B cell (primary cell): ENCODE measurements at regions not wholly inside any gene's neighbourhood (a gene's known extent, or its start where the extent isn't known, plus 50 kb on each side); places are given as distances from the start of the nearest gene placed in this dataset.

Experiments used
- ATAC-seq: fragments of 200-7000 bp; cut with Tn5 transposase; one replicate; pipeline ENCODE4 v1.10.0; 2021; ENCODE audit warnings: low read depth, mild to moderate bottlenecking, moderate number of reproducible peaks, moderate library complexity
- CTCF ChIA-PET: fragments of 350-600 bp; sonication (Branson Sonifier 250); formaldehyde crosslinking; loops from one replicate; lab custom pipeline; 2021; ENCODE audit warnings: antibody characterized with exemption, inconsistent platforms; lab: Charles Lee
- POLR2A ChIA-PET: fragments of 350-600 bp; sonication (Branson Sonifier 250); formaldehyde crosslinking; loops from one replicate; lab custom pipeline; 2021; ENCODE audit warnings: antibody characterized with exemption; lab: Charles Lee
- DNase-seq: peaks from one replicate; pipeline ENCODE4 v3.0.0; 2013
- H2AFZ ChIP-seq: 2 replicates; pipeline ENCODE4 v1.6.1; 2012; ENCODE audit warnings: mild to moderate bottlenecking, low read depth, low read length; ENCODE audit not compliant: insufficient read depth, poor library complexity, severe bottlenecking
- H3K27ac ChIP-seq, 2 donors: 1 replicate in 1 of 2; 2 replicates in 1 of 2; pipeline ENCODE4 v1.5.1; 2012 to 2013; ENCODE audit warnings: low read length in 2 of 2, mild to moderate bottlenecking in 2 of 2, moderate library complexity in 1 of 2
- H3K27me3 ChIP-seq, 4 experiments: fragments of 200-600 bp in 1 of 4; sonication (generic) in 1 of 4; replicated peaks in 1 of 4; 1 replicate in 2 of 4; 2 replicates in 2 of 4; pipeline versions ENCODE4 v1.6.1 to v1.7.0; 2013 to 2016; ENCODE audit warnings: low read length in 3 of 4, mild to moderate bottlenecking in 2 of 4, mixed read lengths in 1 of 4, moderate library complexity in 1 of 4; ENCODE audit not compliant: insufficient read depth in 4 of 4, control insufficient read depth in 3 of 4; ENCODE audit errors: control extremely low read depth in 1 of 4
- H3K36me3 ChIP-seq, 2 experiments: replicated peaks in 1 of 2; 1 replicate in 1 of 2; 2 replicates in 1 of 2; pipeline versions ENCODE4 v1.6.1 to v1.7.1; 2013; ENCODE audit warnings: low read length in 1 of 2; ENCODE audit not compliant: insufficient read depth in 2 of 2, control insufficient read depth in 1 of 2; ENCODE audit errors: control extremely low read depth in 1 of 2, extremely low read depth in 1 of 2
- H3K4me1 ChIP-seq, 2 donors: fragments of 200-600 bp in 1 of 2; sonication (generic) in 1 of 2; 1 replicate in 1 of 2; 2 replicates in 1 of 2; pipeline versions ENCODE4 v1.5.1 to v1.6.1; 2013 to 2017; ENCODE audit warnings: low read length in 2 of 2; ENCODE audit not compliant: control insufficient read depth in 2 of 2, insufficient read depth in 2 of 2
- H3K4me2 ChIP-seq: replicated peaks from 2 replicates; pipeline ENCODE3; 2012; ENCODE audit warnings: mild to moderate bottlenecking, low read depth, low read length; ENCODE audit not compliant: poor library complexity, severe bottlenecking
- H3K4me3 ChIP-seq, 5 experiments: fragments of 200-600 bp in 1 of 5; sonication (generic) in 1 of 5; 1 replicate in 3 of 5; 2 replicates in 2 of 5; pipeline versions ENCODE4 v1.5.1 to v1.7.0; 2011 to 2016; ENCODE audit warnings: low read length in 4 of 5, mild to moderate bottlenecking in 4 of 5, low read depth in 2 of 5, control low read depth in 1 of 5, moderate library complexity in 1 of 5; ENCODE audit not compliant: insufficient read depth in 1 of 5; ENCODE audit errors: control extremely low read depth in 1 of 5, extremely low read depth in 1 of 5
- H3K79me2 ChIP-seq: fragments of 200-600 bp; sonication (generic); one replicate; pipeline ENCODE4 v1.6.0; 2016; ENCODE audit warnings: low read length; ENCODE audit not compliant: control insufficient read depth, insufficient read depth
- H3K9ac ChIP-seq: fragments of 200-600 bp; sonication (generic); 2 replicates; pipeline ENCODE4 v1.6.1; 2017; ENCODE audit warnings: mild to moderate bottlenecking, low read length, moderate library complexity
- H3K9me3 ChIP-seq, 3 donors: one replicate each; pipeline versions ENCODE4 v1.6.1 to v1.7.1; 2013; ENCODE audit warnings: low read length in 2 of 3; ENCODE audit not compliant: control insufficient read depth in 2 of 3, insufficient read depth in 1 of 3; ENCODE audit errors: control extremely low read depth in 1 of 3
- H4K20me1 ChIP-seq: 2 replicates; pipeline ENCODE4 v1.6.0; 2012; ENCODE audit warnings: mild to moderate bottlenecking, low read length; ENCODE audit not compliant: insufficient read depth, control insufficient read depth, poor library complexity, severe bottlenecking
- H3K27ac Mint-ChIP-seq: one replicate; pipeline ENCODE4 v1.8.0; 2021; ENCODE audit warnings: mixed read lengths
- H3K27me3 Mint-ChIP-seq: one replicate; pipeline ENCODE4 v1.8.0; 2021; ENCODE audit warnings: mixed read lengths
- H3K4me1 Mint-ChIP-seq: one replicate; pipeline ENCODE4 v1.8.0; 2021; ENCODE audit warnings: mixed read lengths
- H3K4me3 Mint-ChIP-seq: one replicate; pipeline ENCODE4 v1.8.0; 2021; ENCODE audit warnings: mixed read lengths
- H3K9me3 Mint-ChIP-seq: one replicate; pipeline ENCODE4 v1.8.0; 2022; ENCODE audit warnings: mixed read lengths; ENCODE audit not compliant: insufficient read depth
- CTCF ChIP-seq: fragments of 200-600 bp; IDR thresholded peaks from one replicate; pipeline ENCODE4 v1.8.0; 2022; ENCODE audit warnings: antibody characterized with exemption, mild to moderate bottlenecking
- EZH2 ChIP-seq: IDR thresholded peaks from 2 replicates; pipeline ENCODE4 v1.6.1; 2012; ENCODE audit warnings: borderline replicate concordance, low read depth, mild to moderate bottlenecking, moderate library complexity, low read length; ENCODE audit not compliant: insufficient read depth, poor library complexity, severe bottlenecking
- WGBS: methylation state at CpG from one replicate; pipeline ENCODE4 v1.1.5; 2013; ENCODE audit warnings: missing lambda C conversion rate; ENCODE audit not compliant: insufficient coverage; 5-methylcytosine and 5-hydroxymethylcytosine counted together
- intact Hi-C: fragments of 100-400 bp; cut with micrococcal nuclease; formaldehyde crosslinking; loops from one replicate; pipeline ENCODE4 v1.10.0; 2022

- intact Hi-C loops, result no loop called here
- Mint-ChIP-seq H3K4me3 (no peak overlapping the region), H3K27me3 (no peaks in the 10 kb centered on the region), H3K9me3 (peaks cover 7% of the 10 kb centered on the region), H3K4me1 (no peaks in the 10 kb centered on the region), H3K27ac (no peak overlapping the region)
- Histone ChIP-seq H3K27ac (no peak overlapping the region), H3K79me2 (no peaks in the 10 kb centered on the region), H3K36me3 (no peaks in the 10 kb centered on the region), H3K4me1 (no peaks in the 10 kb centered on the region), H4K20me1 (no peaks in the 10 kb centered on the region), H3K9me3 (peaks cover 3% of the 10 kb centered on the region in 3 donors), H3K27me3 (no peaks in the 10 kb centered on the region), H3K4me2 (no peak overlapping the region), H3K4me3 (no peak overlapping the region), H3K9ac (no peak overlapping the region), H2AFZ (no peak overlapping the region)
- TF ChIP-seq EZH2, result no peak
- TF ChIP-seq CTCF, result no peak
- ATAC-seq (no peak), DNase-seq (no peak)
- ChIA-PET CTCF (no interaction called here), POLR2A (no interaction called here)
These were observed 1089.8 kb downstream of the ROBO2 start for GRCh38 chr3:78129707-78130106.

- ATAC-seq (no peak), DNase-seq (no peak)
- Histone ChIP-seq H3K4me1 (no peaks in the 10 kb centered on the region), H2AFZ (no peak overlapping the region), H3K27me3 (no peaks in the 10 kb centered on the region), H3K9me3 (peaks cover 3% of the 10 kb centered on the region in 3 donors), H3K36me3 (no peaks in the 10 kb centered on the region), H3K27ac (no peak overlapping the region), H3K79me2 (no peaks in the 10 kb centered on the region), H3K9ac (no peak overlapping the region), H4K20me1 (no peaks in the 10 kb centered on the region), H3K4me3 (no peak overlapping the region), H3K4me2 (no peak overlapping the region)
- TF ChIP-seq EZH2 (no peak), CTCF (no peak)
- H3K9me3 Mint-ChIP-seq, result peaks cover 2% of the 10 kb centered on the region
- POLR2A ChIA-PET, result no interaction called here
- H3K27ac Mint-ChIP-seq, result no peak overlapping the region
- H3K4me1 Mint-ChIP-seq, result no peaks in the 10 kb centered on the region
- H3K4me3 Mint-ChIP-seq, result no peak overlapping the region
- CTCF ChIA-PET, result no interaction called here
- no CpG with 5 or more reads among the region's 4 CpGs for WGBS
- H3K27me3 Mint-ChIP-seq, result no peaks in the 10 kb centered on the region
- intact Hi-C loops, result no loop called here
These were observed 1090.9 kb downstream of the ROBO2 start for GRCh38 chr3:78130741-78131290.
